ENCODE measurements at regions not wholly inside any gene's neighbourhood (a gene's known extent, or its start where the extent isn't known, plus 50 kb on each side); places are given as distances from the start of the nearest gene placed in this dataset.

- DNase-seq (ENCODE audit: low read depth in 2 of 2), result no peak
- no peak overlapping the region for H3K4me3 ChIP-seq (replicated peaks in 1 of 2; ENCODE audit: low read depth in 2 of 2, low read length in 2 of 2)
- no peak for TF ChIP-seq CTCF (IDR thresholded peaks at IDR 0.05; ENCODE audit: low read depth, low read length)
These were observed 732.7 kb downstream of the PDCD6IP start for GRCh38 chr3:34531156-34531555.

- H3K4me3 ChIP-seq (replicated peaks in 1 of 2; ENCODE audit: low read depth in 2 of 2, low read length in 2 of 2), result no peak overlapping the region
- TF ChIP-seq CTCF (IDR thresholded peaks at IDR 0.05; ENCODE audit: low read depth, low read length), result no peak
- no peak for DNase-seq (ENCODE audit: low read depth in 2 of 2)
These were observed 735.0 kb downstream of the PDCD6IP start for GRCh38 chr3:34533451-34533850.

- no peak overlapping the region for H3K4me3 ChIP-seq (replicated peaks in 1 of 2; ENCODE audit: low read depth in 2 of 2, low read length in 2 of 2)
- no peak for TF ChIP-seq CTCF (IDR thresholded peaks at IDR 0.05; ENCODE audit: low read depth, low read length)
- no peak for DNase-seq (ENCODE audit: low read depth in 2 of 2)
These were observed 735.6 kb downstream of the PDCD6IP start for GRCh38 chr3:34534013-34534412.

GRCh38 chr3:34544136-34544535, 745.7 kb downstream of the PDCD6IP start:
- no peak for DNase-seq (ENCODE audit: low read depth in 2 of 2)
- no peak for TF ChIP-seq CTCF (IDR thresholded peaks at IDR 0.05; ENCODE audit: low read depth, low read length)
- no peak overlapping the region for H3K4me3 ChIP-seq (replicated peaks in 1 of 2; ENCODE audit: low read depth in 2 of 2, low read length in 2 of 2)

GRCh38 chr3:34547297-34547920, 749.0 kb downstream of the PDCD6IP start:
- TF ChIP-seq CTCF (IDR thresholded peaks at IDR 0.05; ENCODE audit: low read depth, low read length), result no peak
- no peak for DNase-seq (ENCODE audit: low read depth in 2 of 2)
- no peak overlapping the region for H3K4me3 ChIP-seq (replicated peaks in 1 of 2; ENCODE audit: low read depth in 2 of 2, low read length in 2 of 2)

DNA sequence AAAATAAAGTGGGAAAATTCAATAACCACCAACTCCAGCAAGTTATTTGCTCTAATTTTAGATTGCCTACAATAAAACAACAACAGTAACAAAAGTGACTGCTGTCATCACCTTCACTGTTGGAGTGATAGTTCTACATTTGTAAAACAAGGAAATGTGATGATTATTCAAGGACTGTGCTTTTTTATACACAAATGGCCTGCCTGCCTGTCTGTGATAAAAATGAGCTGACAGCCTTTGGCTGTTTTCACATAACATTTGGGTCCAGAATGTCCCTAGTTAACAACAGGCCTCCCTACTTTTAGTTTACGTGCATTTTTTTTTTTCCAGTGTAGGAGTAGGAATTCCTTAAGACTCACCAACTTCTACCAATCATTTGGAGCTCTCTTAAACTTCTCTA, 768.8 kb downstream of the PDCD6IP start:
- TF ChIP-seq CTCF (IDR thresholded peaks at IDR 0.05; ENCODE audit: low read depth, low read length), result no peak
- peak in 1 of 2 donors; percentile 5 for DNase-seq (ENCODE audit: low read depth in 2 of 2)
- no peak overlapping the region for H3K4me3 ChIP-seq (replicated peaks in 1 of 2; ENCODE audit: low read depth in 2 of 2, low read length in 2 of 2)

DNA sequence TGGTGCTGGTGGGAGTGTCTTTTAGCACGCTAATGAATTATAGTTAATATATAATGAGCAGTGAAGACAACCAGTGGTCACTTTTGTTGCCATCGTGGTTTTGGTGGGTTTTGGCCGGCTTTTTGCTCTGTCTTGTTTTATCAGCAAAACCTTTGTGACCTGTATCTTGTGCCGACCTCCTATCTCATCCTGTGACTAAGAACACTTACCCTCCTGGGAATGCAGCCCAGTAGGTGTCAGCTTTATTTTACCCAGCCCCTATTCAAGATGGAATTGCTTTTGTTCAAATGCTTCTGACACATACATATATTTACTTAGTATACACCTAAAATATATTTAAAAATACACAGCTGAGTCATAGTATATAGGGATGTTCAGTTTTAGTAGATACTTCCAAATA, 770.3 kb downstream of the PDCD6IP start:
- peak in 1 of 2 donors; percentile 30 for DNase-seq (ENCODE audit: low read depth in 2 of 2)
- H3K4me3 ChIP-seq (replicated peaks in 1 of 2; ENCODE audit: low read depth in 2 of 2, low read length in 2 of 2), result no peak overlapping the region
- no peak for TF ChIP-seq CTCF (IDR thresholded peaks at IDR 0.05; ENCODE audit: low read depth, low read length)
